Osteoblast (primary cell): ENCODE measurements at regions not wholly inside any gene's neighbourhood (a gene's known extent, or its start where the extent isn't known, plus 50 kb on each side); places are given as distances from the start of the nearest gene placed in this dataset.

Experiments used
- DNase-seq: peaks from one replicate; pipeline ENCODE4 v3.0.0; 2011; ENCODE audit warnings: low spot score, mixed read lengths; ENCODE audit not compliant: insufficient read length; ENCODE audit errors: missing footprints
- H2AFZ ChIP-seq: 2 replicates; pipeline ENCODE4 v1.6.0; 2011; ENCODE audit warnings: mild to moderate bottlenecking, low read length
- H3K27ac ChIP-seq: 2 replicates; pipeline ENCODE4 v1.5.1; 2011; ENCODE audit warnings: mild to moderate bottlenecking, low read depth, low read length, moderate library complexity
- H3K27me3 ChIP-seq: 2 replicates; pipeline ENCODE4 v1.6.0; 2012; ENCODE audit warnings: mild to moderate bottlenecking, control low read depth, inconsistent platforms, low read length, moderate library complexity; ENCODE audit not compliant: insufficient read depth
- H3K36me3 ChIP-seq: 2 replicates; pipeline ENCODE4 v1.5.1; 2011; ENCODE audit warnings: mild to moderate bottlenecking, low read length, control low read depth, moderate library complexity; ENCODE audit not compliant: insufficient read depth
- H3K4me1 ChIP-seq: 2 replicates; pipeline ENCODE4 v1.5.1; 2011; ENCODE audit warnings: mild to moderate bottlenecking, low read length, control low read depth, moderate library complexity; ENCODE audit not compliant: insufficient read depth
- H3K4me2 ChIP-seq: 2 replicates; pipeline ENCODE4 v1.6.0; 2011; ENCODE audit warnings: mild to moderate bottlenecking, low read length; ENCODE audit not compliant: insufficient read depth
- H3K4me3 ChIP-seq: fragments of 200-600 bp; sonication (generic); 3 replicates; pipeline ENCODE4 v1.5.1; 2012; ENCODE audit warnings: mild to moderate bottlenecking, low read length, inconsistent platforms; ENCODE audit not compliant: insufficient read depth
- H3K79me2 ChIP-seq: 2 replicates; pipeline ENCODE4 v1.6.0; 2012; ENCODE audit warnings: mild to moderate bottlenecking, low read length, control low read depth, inconsistent platforms; ENCODE audit not compliant: insufficient read depth
- H3K9me3 ChIP-seq: 2 replicates; pipeline ENCODE4 v1.5.1; 2011; ENCODE audit warnings: low read depth, low read length, control low read depth
- H4K20me1 ChIP-seq: 2 replicates; pipeline ENCODE4 v1.6.0; 2012; ENCODE audit warnings: mild to moderate bottlenecking, low read length, control low read depth; ENCODE audit not compliant: insufficient read depth
- CTCF ChIP-seq: IDR thresholded peaks from 2 replicates; pipeline ENCODE4 v1.5.1; 2011; ENCODE audit warnings: mild to moderate bottlenecking, low read depth, low read length, moderate library complexity; ENCODE audit errors: extremely low read depth

- Histone ChIP-seq H3K4me3 (no peak overlapping the region), H3K4me2 (no peak overlapping the region), H4K20me1 (no peaks in the 10 kb centered on the region), H3K79me2 (no peaks in the 10 kb centered on the region), H3K27ac (no peak overlapping the region), H2AFZ (no peak overlapping the region), H3K27me3 (peaks cover 2% of the 10 kb centered on the region), H3K36me3 (no peaks in the 10 kb centered on the region), H3K4me1 (peaks cover 14% of the 10 kb centered on the region), H3K9me3 (no peaks in the 10 kb centered on the region)
- TF ChIP-seq CTCF = no peak
- no peak for DNase-seq
These were observed 550.6 kb upstream of the CLINT1 start for GRCh38 chr5:158409507-158409906.

- Histone ChIP-seq H3K36me3 (no peaks in the 10 kb centered on the region), H3K27ac (peak overlapping the region; percentile 93), H2AFZ (no peak overlapping the region), H4K20me1 (no peaks in the 10 kb centered on the region), H3K27me3 (peaks cover 2% of the 10 kb centered on the region), H3K4me1 (peaks cover 11% of the 10 kb centered on the region), H3K4me3 (no peak overlapping the region), H3K9me3 (peaks cover 3% of the 10 kb centered on the region), H3K4me2 (peak overlapping the region; percentile 67), H3K79me2 (no peaks in the 10 kb centered on the region)
- DNase-seq = no peak
- no peak for TF ChIP-seq CTCF
These were observed 548.9 kb upstream of the CLINT1 start for GRCh38 chr5:158407824-158408195.

- Histone ChIP-seq H3K27me3 (no peaks in the 10 kb centered on the region), H3K4me3 (no peak overlapping the region), H3K27ac (peak overlapping the region; percentile 93), H3K9me3 (peaks cover 3% of the 10 kb centered on the region), H3K36me3 (no peaks in the 10 kb centered on the region), H3K4me1 (peaks cover 11% of the 10 kb centered on the region), H2AFZ (no peak overlapping the region), H3K4me2 (peak overlapping the region; percentile 67), H3K79me2 (no peaks in the 10 kb centered on the region), H4K20me1 (no peaks in the 10 kb centered on the region)
- TF ChIP-seq CTCF = no peak
- peak; percentile 80 for DNase-seq
These were observed 548.2 kb upstream of the CLINT1 start for GRCh38 chr5:158406884-158407823.

- Histone ChIP-seq H3K9me3 (no peaks in the 10 kb centered on the region), H3K79me2 (no peaks in the 10 kb centered on the region), H3K4me3 (no peak overlapping the region), H4K20me1 (no peaks in the 10 kb centered on the region), H3K36me3 (no peaks in the 10 kb centered on the region), H3K4me2 (no peak overlapping the region), H3K4me1 (no peaks in the 10 kb centered on the region), H3K27me3 (no peaks in the 10 kb centered on the region), H2AFZ (no peak overlapping the region), H3K27ac (no peak overlapping the region)
- no peak for DNase-seq
- TF ChIP-seq CTCF = no peak
These were observed 539.6 kb upstream of the CLINT1 start for GRCh38 chr5:158398360-158399201.
